Peyer's patch (tissue), 4 donors: ENCODE measurements at regions not wholly inside any gene's neighbourhood (a gene's known extent, or its start where the extent isn't known, plus 50 kb on each side); places are given as distances from the start of the nearest gene placed in this dataset.

Experiments
- DNase-seq, 3 donors: peaks; one replicate each; pipeline ENCODE4 v3.0.0-alpha.2; 2017 to 2019
- H3K27ac ChIP-seq, 4 donors: fragments of 200-600 bp; sonication (generic); one replicate each; pipeline ENCODE4 v1.5.1; 2016 to 2019
- H3K27me3 ChIP-seq, 2 donors: fragments of 200-600 bp; sonication (generic); one replicate each; pipeline ENCODE4 v1.5.1; 2019
- H3K36me3 ChIP-seq, 3 donors: fragments of 200-600 bp; sonication (generic); one replicate each; pipeline ENCODE4 v1.5.1; 2016 to 2019
- H3K4me1 ChIP-seq, 4 donors: fragments of 200-600 bp; sonication (generic); one replicate each; pipeline ENCODE4 v1.5.1; 2016 to 2019
- H3K4me3 ChIP-seq, 4 donors: fragments of 200-600 bp; sonication (generic); 1 replicate in 3 of 4; 2 replicates in 1 of 4; pipeline ENCODE4 v1.5.1; 2016 to 2019; ENCODE audit warnings: mild to moderate bottlenecking in 1 of 4
- H3K9me3 ChIP-seq, 4 donors: fragments of 200-600 bp; sonication (generic); one replicate each; pipeline ENCODE4 v1.5.1; 2016 to 2019; ENCODE audit warnings: mild to moderate bottlenecking in 1 of 4
- POLR2A ChIP-seq, 2 donors: fragments of 450-650 bp; IDR thresholded peaks; one replicate each; pipeline ENCODE4 v1.5.1; 2017; ENCODE audit warnings: antibody characterized with exemption in 2 of 2, mild to moderate bottlenecking in 2 of 2, moderate library complexity in 2 of 2
- TF ChIP-seq, protein P1 (sequence below), 6 experiments: fragments of 450-650 bp in 4 of 6; fragments of 200-600 bp in 2 of 6; sonication (generic) in 1 of 6; IDR thresholded peaks; one replicate each; pipeline ENCODE4 v1.5.1; 2017 to 2019; ENCODE audit warnings: antibody characterized with exemption in 6 of 6, mild to moderate bottlenecking in 3 of 6, moderate library complexity in 1 of 6

DNA sequence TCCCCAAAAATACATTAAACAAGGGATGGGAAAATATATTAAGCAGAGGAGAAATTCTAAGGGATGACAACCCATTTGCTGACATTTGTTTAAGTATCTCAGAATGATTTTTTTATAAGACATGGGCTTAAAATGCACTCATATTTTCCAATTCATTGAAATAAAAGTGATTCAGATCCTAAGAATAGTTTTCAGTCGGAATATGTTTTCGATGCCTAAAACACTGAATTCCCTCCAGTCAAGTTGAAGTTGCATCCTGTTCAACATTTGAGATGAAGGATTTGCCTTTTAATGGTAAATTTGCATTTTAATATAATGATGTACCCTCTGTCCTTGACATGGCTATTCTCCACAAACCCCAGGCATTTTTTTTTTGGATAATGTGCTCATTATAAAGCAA is 79.3 kb downstream of the PTCHD4 start:
- no peaks in the 10 kb centered on the region for H3K36me3 ChIP-seq
- DNase-seq: no peak
- no peak overlapping the region for H3K27ac ChIP-seq
- no peaks in the 10 kb centered on the region for H3K27me3 ChIP-seq
- no peak overlapping the region for H3K4me3 ChIP-seq
- H3K4me1 ChIP-seq: no peaks in the 10 kb centered on the region
- no peaks in the 10 kb centered on the region for H3K9me3 ChIP-seq
- no peak for TF ChIP-seq POLR2A (IDR thresholded peaks at IDR 0.05)
- TF ChIP-seq, protein P1, sequence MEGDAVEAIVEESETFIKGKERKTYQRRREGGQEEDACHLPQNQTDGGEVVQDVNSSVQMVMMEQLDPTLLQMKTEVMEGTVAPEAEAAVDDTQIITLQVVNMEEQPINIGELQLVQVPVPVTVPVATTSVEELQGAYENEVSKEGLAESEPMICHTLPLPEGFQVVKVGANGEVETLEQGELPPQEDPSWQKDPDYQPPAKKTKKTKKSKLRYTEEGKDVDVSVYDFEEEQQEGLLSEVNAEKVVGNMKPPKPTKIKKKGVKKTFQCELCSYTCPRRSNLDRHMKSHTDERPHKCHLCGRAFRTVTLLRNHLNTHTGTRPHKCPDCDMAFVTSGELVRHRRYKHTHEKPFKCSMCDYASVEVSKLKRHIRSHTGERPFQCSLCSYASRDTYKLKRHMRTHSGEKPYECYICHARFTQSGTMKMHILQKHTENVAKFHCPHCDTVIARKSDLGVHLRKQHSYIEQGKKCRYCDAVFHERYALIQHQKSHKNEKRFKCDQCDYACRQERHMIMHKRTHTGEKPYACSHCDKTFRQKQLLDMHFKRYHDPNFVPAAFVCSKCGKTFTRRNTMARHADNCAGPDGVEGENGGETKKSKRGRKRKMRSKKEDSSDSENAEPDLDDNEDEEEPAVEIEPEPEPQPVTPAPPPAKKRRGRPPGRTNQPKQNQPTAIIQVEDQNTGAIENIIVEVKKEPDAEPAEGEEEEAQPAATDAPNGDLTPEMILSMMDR (IDR thresholded peaks at IDR 0.05): no peak

GRCh38 chr6:48027704-48028435 is 83.1 kb downstream of the PTCHD4 start:
- Histone ChIP-seq H3K27ac (no peak overlapping the region), H3K4me3 (no peak overlapping the region), H3K27me3 (no peaks in the 10 kb centered on the region), H3K9me3 (no peaks in the 10 kb centered on the region), H3K36me3 (no peaks in the 10 kb centered on the region), H3K4me1 (no peaks in the 10 kb centered on the region)
- TF ChIP-seq POLR2A (IDR thresholded peaks at IDR 0.05): no peak
- TF ChIP-seq, protein P1 (IDR thresholded peaks at IDR 0.05): no peak
- no peak for DNase-seq

- H3K27ac ChIP-seq: no peak overlapping the region
- TF ChIP-seq, protein P1 (IDR thresholded peaks at IDR 0.05): no peak
- no peak for TF ChIP-seq POLR2A (IDR thresholded peaks at IDR 0.05)
- H3K9me3 ChIP-seq: no peaks in the 10 kb centered on the region
- H3K36me3 ChIP-seq: no peaks in the 10 kb centered on the region
- no peak for DNase-seq
- no peak overlapping the region for H3K4me3 ChIP-seq
- no peaks in the 10 kb centered on the region for H3K4me1 ChIP-seq
- no peaks in the 10 kb centered on the region for H3K27me3 ChIP-seq
Measured at GRCh38 chr6:48024956-48025355, 86.0 kb downstream of the PTCHD4 start.

- Histone ChIP-seq H3K9me3 (no peaks in the 10 kb centered on the region), H3K4me3 (no peak overlapping the region), H3K4me1 (no peaks in the 10 kb centered on the region), H3K27ac (no peak overlapping the region), H3K27me3 (no peaks in the 10 kb centered on the region), H3K36me3 (no peaks in the 10 kb centered on the region)
- no peak for DNase-seq
- TF ChIP-seq, protein P1 (IDR thresholded peaks at IDR 0.05): no peak
- TF ChIP-seq POLR2A (IDR thresholded peaks at IDR 0.05): no peak
Measured at GRCh38 chr6:48021904-48022303, 89.1 kb downstream of the PTCHD4 start.

GRCh38 chr6:48016020-48016755 is 94.8 kb downstream of the PTCHD4 start:
- DNase-seq: no peak
- Histone ChIP-seq H3K27me3 (no peaks in the 10 kb centered on the region), H3K9me3 (no peaks in the 10 kb centered on the region), H3K36me3 (no peaks in the 10 kb centered on the region), H3K27ac (no peak overlapping the region), H3K4me3 (no peak overlapping the region), H3K4me1 (no peaks in the 10 kb centered on the region)
- TF ChIP-seq, protein P1 (IDR thresholded peaks at IDR 0.05): no peak
- no peak for TF ChIP-seq POLR2A (IDR thresholded peaks at IDR 0.05)
